ENCODE measurements at regions not wholly inside any gene's neighbourhood (a gene's known extent, or its start where the extent isn't known, plus 50 kb on each side); places are given as distances from the start of the nearest gene placed in this dataset.

GRCh38 chr9:135001526-135001925, 83.8 kb upstream of the FCN1 start:
- H4K20me1 ChIP-seq (replicated peaks; ENCODE audit: control insufficient read depth, insufficient read depth, low read length): no peaks in the 10 kb centered on the region
- 0% methylated on average over 2 of the region's 2 CpGs for WGBS (ENCODE audit: insufficient coverage, low coverage, missing lambda C conversion rate)
- no peaks in the 10 kb centered on the region for H3K79me2 ChIP-seq (ENCODE audit: control insufficient read depth, insufficient read depth, low read length)
- TF ChIP-seq PHTF2 (CRISPR knock-in tag; IDR thresholded peaks at IDR 0.05): no peak
- DNase-seq (ENCODE audit: extremely low read depth in 1 of 4, low spot score in 3 of 4) (no peak), ATAC-seq (no peak), FAIRE-seq (no peak)
- no TSS peak for BruUV-seq (replicated peaks)
- H3K9me1 ChIP-seq (ENCODE audit: control insufficient read depth, insufficient read depth, low read length): no peaks in the 10 kb centered on the region
- H3K27me3 ChIP-seq (ENCODE audit: control insufficient read depth in 2 of 2, insufficient read depth in 2 of 2, low read length in 2 of 2): peaks cover 0 to 4% of the 10 kb centered on the region in 2 experiments; a peak in 1 of 5 replicates
- H2AFZ ChIP-seq (ENCODE audit: low read depth, low read length): no peak overlapping the region
- in situ Hi-C loops (cut with MboI) (no loop called here), intact Hi-C loops (cut with micrococcal nuclease) (no loop called here)
- no peaks in the 10 kb centered on the region for H3K9me3 ChIP-seq (replicated peaks; ENCODE audit: control insufficient read depth, insufficient read depth, low read depth, low read length)
- no peak overlapping the region for H3K4me3 ChIP-seq
- H3K36me3 ChIP-seq (ENCODE audit: control insufficient read depth, insufficient read depth, low read length): no peaks in the 10 kb centered on the region
- H3K27ac ChIP-seq (ENCODE audit: extremely low read depth, low read depth, low read length): no peak overlapping the region
- no peak overlapping the region for H3K9ac ChIP-seq (ENCODE audit: insufficient read depth in 1 of 2, low read depth in 2 of 2, low read length in 2 of 2)
- POLR2A ChIA-PET: interaction anchor here (0.6 kb wide), 1 partner anchor 21 kb away, joined by 4 read pairs; no protein-coding TSS in a partner anchor
- no peaks in the 10 kb centered on the region for H3K4me1 ChIP-seq (replicated peaks in 1 of 2; ENCODE audit: control insufficient read depth in 2 of 2, insufficient read depth in 2 of 2, low read length in 2 of 2)
- no peak overlapping the region for H3K4me2 ChIP-seq (ENCODE audit: insufficient read depth, low read length)
- CTCF ChIA-PET (ENCODE audit: low intra/inter-chr PET ratio): no interaction called here

GRCh38 chr9:135002336-135002735, 84.6 kb upstream of the FCN1 start:
- Histone ChIP-seq H3K27me3 (ENCODE audit: control insufficient read depth in 2 of 2, insufficient read depth in 2 of 2, low read length in 2 of 2) (peaks cover 2 to 10% of the 10 kb centered on the region in 2 experiments; a peak in 2 of 5 replicates), H4K20me1 (replicated peaks; ENCODE audit: control insufficient read depth, insufficient read depth, low read length) (no peaks in the 10 kb centered on the region), H3K9me3 (replicated peaks; ENCODE audit: control insufficient read depth, insufficient read depth, low read depth, low read length) (no peaks in the 10 kb centered on the region), H3K9ac (ENCODE audit: insufficient read depth in 1 of 2, low read depth in 2 of 2, low read length in 2 of 2) (no peak overlapping the region), H3K4me2 (ENCODE audit: insufficient read depth, low read length) (no peak overlapping the region), H3K9me1 (ENCODE audit: control insufficient read depth, insufficient read depth, low read length) (no peaks in the 10 kb centered on the region), H3K36me3 (ENCODE audit: control insufficient read depth, insufficient read depth, low read length) (no peaks in the 10 kb centered on the region), H3K4me3 (no peak overlapping the region), H3K4me1 (replicated peaks in 1 of 2; ENCODE audit: control insufficient read depth in 2 of 2, insufficient read depth in 2 of 2, low read length in 2 of 2) (no peaks in the 10 kb centered on the region), H3K79me2 (ENCODE audit: control insufficient read depth, insufficient read depth, low read length) (no peaks in the 10 kb centered on the region), H2AFZ (ENCODE audit: low read depth, low read length) (no peak overlapping the region), H3K27ac (ENCODE audit: extremely low read depth, low read depth, low read length) (no peak overlapping the region)
- no TSS peak for BruUV-seq (replicated peaks)
- ChIA-PET POLR2A (no interaction called here), CTCF (ENCODE audit: low intra/inter-chr PET ratio) (no interaction called here)
- DNase-seq (ENCODE audit: extremely low read depth in 1 of 4, low spot score in 3 of 4) (no peak), ATAC-seq (no peak), FAIRE-seq (no peak)
- in situ Hi-C loops (cut with MboI): no loop called here
- intact Hi-C loops (cut with micrococcal nuclease): no loop called here
- 0% methylated on average over 6 of the region's 6 CpGs for WGBS (ENCODE audit: insufficient coverage, low coverage, missing lambda C conversion rate)
- TF ChIP-seq, protein P1, sequence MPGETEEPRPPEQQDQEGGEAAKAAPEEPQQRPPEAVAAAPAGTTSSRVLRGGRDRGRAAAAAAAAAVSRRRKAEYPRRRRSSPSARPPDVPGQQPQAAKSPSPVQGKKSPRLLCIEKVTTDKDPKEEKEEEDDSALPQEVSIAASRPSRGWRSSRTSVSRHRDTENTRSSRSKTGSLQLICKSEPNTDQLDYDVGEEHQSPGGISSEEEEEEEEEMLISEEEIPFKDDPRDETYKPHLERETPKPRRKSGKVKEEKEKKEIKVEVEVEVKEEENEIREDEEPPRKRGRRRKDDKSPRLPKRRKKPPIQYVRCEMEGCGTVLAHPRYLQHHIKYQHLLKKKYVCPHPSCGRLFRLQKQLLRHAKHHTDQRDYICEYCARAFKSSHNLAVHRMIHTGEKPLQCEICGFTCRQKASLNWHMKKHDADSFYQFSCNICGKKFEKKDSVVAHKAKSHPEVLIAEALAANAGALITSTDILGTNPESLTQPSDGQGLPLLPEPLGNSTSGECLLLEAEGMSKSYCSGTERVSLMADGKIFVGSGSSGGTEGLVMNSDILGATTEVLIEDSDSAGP (CRISPR knock-in tag; IDR thresholded peaks at IDR 0.05): no peak
- TF ChIP-seq L3MBTL2 (IDR thresholded peaks at IDR 0.05) (no peak), ZNF224 (CRISPR knock-in tag; IDR thresholded peaks at IDR 0.05) (no peak), GTF2F1 (IDR thresholded peaks at IDR 0.05; ENCODE audit: low read depth, low read length) (no peak), TAF7 (tag; IDR thresholded peaks at IDR 0.05) (no peak), NR2C1 (IDR thresholded peaks at IDR 0.05) (no peak), NR2C1 (tag; IDR thresholded peaks at IDR 0.05) (no peak), KAT2B (IDR thresholded peaks at IDR 0.05; ENCODE audit: low read depth, low read length) (no peak), ASH1L (IDR thresholded peaks at IDR 0.05; ENCODE audit: borderline replicate concordance, low read depth, partially characterized antibody) (no peak)
- TF ChIP-seq, protein P2, sequence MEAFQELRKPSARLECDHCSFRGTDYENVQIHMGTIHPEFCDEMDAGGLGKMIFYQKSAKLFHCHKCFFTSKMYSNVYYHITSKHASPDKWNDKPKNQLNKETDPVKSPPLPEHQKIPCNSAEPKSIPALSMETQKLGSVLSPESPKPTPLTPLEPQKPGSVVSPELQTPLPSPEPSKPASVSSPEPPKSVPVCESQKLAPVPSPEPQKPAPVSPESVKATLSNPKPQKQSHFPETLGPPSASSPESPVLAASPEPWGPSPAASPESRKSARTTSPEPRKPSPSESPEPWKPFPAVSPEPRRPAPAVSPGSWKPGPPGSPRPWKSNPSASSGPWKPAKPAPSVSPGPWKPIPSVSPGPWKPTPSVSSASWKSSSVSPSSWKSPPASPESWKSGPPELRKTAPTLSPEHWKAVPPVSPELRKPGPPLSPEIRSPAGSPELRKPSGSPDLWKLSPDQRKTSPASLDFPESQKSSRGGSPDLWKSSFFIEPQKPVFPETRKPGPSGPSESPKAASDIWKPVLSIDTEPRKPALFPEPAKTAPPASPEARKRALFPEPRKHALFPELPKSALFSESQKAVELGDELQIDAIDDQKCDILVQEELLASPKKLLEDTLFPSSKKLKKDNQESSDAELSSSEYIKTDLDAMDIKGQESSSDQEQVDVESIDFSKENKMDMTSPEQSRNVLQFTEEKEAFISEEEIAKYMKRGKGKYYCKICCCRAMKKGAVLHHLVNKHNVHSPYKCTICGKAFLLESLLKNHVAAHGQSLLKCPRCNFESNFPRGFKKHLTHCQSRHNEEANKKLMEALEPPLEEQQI (IDR thresholded peaks at IDR 0.05): no peak
